GM21367 (cell line): ENCODE measurements at regions not wholly inside any gene's neighbourhood (a gene's known extent, or its start where the extent isn't known, plus 50 kb on each side); places are given as distances from the start of the nearest gene placed in this dataset.
"Not testable (repeated sequence)": the region's sequence is repeated elsewhere in the genome, so short reads cannot be mapped to it uniquely, and the experiment has no call there.

Source experiments
- ATAC-seq: cut with Tn5 transposase; IDR thresholded peaks from one replicate; pipeline ENCODE4 v1.9.1; 2021; ENCODE audit not compliant: unreplicated experiment

DNA sequence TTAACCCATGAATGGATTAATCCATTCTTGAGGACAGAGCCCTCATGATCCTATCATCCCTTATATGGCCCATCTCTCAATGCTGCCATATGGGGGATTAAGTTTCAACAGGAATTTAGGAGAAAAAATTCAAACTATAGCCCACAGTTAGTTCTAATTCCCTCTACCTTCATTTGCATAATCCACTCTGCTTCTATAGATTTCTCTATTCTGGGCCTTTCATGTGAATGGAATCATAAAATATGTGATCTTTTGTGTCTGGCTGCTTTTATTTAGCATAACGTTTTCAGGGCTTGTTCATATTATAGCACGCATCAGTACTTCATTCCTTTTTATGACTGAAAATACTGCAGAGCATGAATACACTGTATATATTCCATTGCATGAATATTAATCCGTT is 55.4 kb downstream of the CTSL start:
- ATAC-seq, result no peak

DNA sequence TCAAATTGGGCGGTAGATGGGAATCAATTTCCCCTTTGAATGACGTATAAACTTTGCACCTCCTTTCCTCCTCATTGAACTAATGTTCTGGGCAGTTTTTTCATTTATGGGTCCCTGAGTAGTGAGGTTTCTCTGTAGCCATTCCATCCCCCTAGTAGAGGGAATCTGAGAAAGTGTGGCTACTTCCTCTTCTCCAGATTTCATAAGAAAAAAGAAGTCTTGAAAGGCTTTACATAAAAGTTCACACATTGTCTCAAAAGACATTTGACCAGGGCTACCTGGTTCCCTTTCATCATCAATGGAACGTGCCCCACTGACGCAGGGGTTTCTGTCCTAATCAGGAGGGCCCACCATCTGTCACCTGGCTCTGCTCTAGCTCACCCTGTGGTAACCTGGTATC is 57.3 kb downstream of the CTSL start:
- ATAC-seq, result no peak

DNA sequence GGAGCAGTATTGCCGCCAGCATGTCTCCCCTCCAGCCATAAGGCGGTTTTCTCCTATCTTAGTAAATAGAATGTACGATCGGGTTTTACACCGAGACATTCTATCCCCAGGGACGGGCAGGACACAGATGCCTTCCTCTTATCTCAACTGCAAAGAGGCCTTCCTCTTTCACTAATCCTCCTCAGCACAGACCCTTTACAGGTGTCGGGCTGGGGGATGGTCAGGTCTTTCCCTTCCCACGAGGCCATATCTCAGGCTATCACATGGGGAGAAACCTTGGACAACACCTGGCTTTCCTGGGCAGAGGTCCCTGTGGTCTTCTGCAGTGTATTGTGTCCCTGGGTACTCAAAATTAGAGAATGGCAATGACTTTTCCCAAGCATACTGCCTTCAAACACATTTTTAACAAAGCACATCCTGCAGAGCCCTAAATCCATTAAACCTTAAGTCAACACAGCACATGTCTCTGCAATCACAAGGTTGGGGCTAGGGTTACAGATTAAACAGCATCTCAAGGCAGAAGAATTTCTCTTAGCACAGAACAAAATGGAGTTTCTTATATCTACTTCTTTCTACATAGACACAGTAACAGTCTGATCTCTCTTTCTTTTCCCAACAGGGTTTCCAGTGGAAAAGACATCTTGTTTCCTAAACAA is 59.5 kb downstream of the CTSL start:
- not testable (repeated sequence) for ATAC-seq

DNA sequence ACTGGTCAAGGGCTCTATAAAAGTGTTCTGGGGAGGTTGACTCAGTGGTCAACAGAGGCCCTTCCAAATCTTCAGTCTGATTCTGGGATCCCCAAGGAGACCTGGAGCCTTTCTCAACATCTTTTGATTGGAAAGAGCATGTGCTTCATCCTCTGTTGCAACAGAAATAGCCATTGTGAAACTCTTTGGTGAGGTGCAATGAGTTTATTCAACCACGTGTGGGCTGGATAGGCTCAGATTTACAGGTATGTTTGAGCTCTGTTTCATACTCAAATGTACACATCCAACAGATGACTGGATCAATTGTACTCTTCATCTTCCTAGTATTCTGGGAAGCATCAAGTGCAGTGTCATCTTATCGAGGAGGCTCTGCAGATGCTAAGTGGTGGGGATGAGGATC is 60.5 kb downstream of the CTSL start:
- ATAC-seq, result no peak

DNA sequence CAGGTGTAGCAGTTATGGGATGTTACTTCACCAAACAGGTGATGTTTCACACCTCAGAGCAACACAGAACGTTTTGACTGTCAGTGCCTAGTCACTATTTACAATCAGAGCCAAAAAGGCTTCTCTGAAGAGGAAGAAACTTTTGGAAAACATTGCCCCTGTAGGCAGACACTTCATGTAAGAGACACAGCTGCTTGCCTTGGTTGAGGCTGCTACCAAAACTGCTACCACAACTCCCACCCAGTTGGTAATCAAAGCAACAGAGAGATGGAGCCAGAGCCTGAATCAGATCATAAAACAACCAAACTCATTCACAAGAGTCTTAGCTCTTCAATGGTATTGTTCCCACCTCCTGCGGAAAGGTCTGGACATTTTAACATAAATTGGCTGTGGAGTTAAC is 61.0 kb downstream of the CTSL start:
- ATAC-seq, result no peak

DNA sequence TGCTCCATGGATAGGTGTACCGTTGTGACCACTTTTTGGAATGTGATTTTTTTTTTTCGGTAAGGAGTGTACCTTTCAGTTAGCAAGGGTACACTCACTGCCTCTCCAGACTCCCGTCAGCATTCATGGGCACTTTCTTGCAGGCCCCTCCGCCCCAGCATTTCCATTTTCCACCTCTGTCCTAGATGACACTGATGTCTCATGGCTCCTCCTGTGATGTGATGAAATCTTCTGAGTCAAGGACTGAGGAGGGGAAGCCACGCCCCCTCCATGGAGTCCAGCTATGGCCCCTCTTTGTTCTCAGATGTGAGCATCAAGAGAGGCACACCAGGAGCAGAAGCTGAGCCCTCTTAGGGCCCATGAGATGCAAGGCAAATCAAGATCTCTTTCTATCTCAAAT is 61.8 kb downstream of the CTSL start:
- ATAC-seq, result no peak

DNA sequence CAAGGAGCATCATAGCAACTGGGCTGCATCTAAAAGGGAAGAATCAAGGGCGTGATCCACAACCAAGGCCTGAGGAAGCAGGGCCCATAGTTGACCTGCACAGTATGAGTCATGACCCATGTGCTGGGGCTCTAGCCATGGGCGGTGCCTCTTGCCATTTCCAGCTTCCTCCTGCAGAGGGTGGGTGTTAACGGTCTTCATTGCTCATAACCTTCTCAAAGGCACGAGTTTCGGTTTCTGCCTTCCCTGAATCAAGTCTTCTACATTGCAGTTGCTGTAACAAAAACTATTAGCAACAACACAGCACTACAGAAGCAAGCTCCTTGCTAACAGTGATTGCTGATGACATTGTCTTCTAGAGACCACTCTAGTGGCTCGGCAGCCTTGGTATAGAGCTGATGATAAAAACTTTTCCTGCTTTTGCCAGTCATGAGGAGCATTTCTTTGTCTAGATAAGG is 66.9 kb downstream of the CTSL start:
- ATAC-seq, result peak; percentile 89

DNA sequence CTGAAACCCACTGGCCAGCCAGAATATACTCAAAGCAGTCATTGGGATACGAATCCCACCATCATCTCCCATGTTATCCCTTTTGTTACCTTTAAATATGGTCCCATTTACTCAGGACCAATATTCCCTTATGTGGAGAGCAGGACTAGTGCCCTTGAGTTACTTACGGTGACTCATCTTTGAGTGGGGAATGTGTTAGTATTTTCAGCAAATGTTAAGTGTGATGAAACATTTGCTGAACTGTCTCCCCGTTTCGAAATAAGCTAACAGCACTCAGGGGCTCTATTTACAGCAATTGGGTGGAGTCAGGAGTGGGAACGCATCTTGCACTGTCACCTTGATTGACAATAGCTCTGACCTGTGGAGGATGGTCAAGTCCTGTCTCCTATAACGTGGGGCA is 67.4 kb downstream of the CTSL start:
- no peak for ATAC-seq

DNA sequence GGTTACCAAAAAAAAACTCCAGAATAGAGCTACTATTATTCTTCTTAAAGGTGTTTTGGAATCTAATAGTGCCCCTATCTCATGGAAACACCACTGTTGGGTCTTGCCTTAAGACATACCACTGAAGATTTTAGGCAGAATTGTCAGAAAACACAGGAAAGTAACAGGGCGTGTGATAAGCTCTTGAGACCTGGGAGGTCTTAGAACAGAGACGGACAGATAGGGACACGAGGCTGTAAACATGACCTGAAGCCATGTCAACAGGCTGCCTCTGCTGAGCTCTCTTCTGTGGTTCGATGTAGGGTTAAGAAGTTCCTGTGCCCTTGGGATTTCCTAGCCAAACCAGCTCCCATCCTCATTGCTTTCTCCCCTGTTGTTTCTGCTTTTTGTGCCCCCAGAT is 69.3 kb downstream of the CTSL start:
- ATAC-seq, result no peak

DNA sequence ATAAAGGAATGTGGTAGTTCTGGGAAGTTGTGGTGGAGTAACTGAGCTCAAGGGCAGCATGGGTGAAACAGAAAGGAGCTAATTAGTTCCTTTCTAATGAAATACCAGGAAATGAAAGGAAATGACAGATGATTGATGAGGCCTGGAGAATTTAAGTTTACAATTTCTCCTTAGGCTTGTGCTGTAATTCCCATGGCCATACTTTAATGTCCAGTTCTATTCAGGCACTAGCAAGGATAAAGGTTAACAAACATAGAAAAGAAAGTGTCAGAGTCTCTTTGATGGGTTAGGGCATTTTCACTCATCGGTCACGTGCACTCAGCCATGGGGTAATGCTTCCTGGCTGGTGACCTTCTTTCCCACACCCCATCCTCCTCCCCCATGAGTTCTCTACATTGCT is 70.3 kb downstream of the CTSL start:
- no peak for ATAC-seq

DNA sequence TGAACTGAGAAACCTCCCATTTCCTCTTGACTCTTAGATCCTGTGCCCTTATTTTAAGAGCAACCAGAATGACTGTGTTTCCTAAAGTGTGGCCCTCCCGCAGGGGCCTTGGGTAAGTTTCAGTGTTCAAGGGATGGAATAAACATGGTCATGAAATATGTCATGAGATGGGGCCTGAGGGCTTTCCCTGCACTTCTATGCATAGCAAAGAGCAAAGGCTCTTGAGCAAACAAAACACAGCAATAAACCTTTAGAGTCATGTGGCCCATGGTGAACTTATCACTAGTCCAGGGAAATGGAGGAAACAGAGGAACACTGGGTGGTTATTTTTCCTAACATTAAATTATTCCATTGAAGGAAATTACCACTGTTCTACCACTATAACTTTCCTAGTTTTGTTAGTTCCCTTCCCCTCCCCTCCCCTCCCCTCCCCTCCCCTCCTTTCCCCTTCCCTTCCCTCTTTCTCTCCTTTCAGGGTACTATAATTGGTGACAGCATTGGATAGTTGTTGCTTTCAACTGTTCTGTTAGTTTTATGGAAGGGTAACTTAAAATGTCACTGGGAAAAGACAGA is 72.4 kb downstream of the CTSL start:
- no peak for ATAC-seq

DNA sequence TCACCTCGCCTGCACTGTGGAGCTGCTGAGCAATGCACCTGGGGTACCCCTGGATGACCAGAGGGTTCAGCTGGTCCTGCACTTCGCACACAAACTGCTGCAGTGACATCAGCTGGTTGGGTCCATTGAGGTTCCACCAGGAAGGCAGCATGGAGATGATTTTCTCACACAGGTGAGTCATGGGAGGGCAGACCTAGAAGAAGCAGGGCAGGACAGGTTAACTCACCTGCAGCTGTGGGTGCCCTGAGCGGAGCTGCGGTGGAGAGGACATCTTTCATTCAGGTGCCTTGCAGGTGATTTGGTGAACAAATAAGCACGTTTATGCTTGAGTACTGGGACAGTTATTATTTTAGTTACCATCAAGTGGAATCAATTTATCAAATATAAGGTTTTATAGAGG is 73.6 kb downstream of the CTSL start:
- no peak for ATAC-seq

DNA sequence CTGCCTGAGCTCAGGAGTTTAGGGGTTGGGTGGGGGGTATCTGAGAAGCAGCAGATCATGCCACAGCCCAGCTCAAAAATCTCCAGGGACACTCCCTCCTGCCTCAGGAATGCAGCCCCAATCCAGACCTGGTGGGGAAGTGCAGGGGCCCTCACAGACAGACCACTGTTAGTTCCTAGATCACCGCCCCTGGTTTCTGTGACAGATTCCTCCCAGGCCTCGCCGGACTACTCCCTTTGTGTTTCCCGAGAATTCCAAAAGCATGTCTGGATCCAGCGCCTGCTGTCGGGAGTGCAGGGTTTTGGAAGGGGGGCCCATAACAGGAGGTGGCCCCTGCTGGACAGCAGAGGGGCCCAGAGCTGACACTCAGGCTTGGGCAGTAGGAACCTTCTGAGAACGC is 74.5 kb downstream of the CTSL start:
- no peak for ATAC-seq

DNA sequence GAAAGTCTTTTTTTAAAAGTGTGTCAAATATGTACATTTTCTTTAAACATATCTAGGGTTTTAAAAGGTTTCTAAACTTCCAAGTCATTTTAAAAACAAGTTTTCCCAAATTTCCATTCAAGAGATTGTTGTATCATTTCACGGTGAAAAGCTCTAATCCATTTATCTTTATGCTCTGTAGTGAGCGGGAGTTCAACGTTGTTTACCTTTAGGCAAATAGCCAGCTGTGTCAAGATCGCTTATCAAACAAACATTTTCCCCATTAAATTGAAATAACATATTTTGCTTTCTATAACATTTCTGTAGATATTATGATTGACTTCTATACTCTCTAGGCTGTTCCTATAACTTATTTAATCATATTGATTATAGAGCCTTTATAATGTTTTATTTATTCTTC is 75.1 kb downstream of the CTSL start:
- no peak for ATAC-seq

DNA sequence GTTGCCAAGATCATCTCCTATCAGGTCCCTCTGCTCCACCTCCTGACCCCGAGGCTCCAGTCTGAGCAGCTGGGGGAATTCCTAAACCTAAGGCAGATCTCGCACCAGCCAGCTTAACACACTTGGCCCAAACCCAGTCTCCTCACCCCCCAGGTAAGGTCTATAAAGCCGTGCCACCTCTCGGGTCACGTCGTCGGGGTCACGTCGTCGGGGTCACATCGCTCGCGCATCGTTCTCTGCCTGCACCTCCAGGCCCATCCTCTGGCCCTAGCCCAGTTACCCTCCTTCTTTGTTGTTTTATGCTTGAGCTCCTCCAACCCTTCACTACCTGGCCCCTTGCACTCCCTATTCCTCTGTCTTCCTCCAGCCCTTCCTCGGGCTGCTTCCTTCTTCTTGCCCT is 77.2 kb downstream of the CTSL start:
- ATAC-seq, result no peak

DNA sequence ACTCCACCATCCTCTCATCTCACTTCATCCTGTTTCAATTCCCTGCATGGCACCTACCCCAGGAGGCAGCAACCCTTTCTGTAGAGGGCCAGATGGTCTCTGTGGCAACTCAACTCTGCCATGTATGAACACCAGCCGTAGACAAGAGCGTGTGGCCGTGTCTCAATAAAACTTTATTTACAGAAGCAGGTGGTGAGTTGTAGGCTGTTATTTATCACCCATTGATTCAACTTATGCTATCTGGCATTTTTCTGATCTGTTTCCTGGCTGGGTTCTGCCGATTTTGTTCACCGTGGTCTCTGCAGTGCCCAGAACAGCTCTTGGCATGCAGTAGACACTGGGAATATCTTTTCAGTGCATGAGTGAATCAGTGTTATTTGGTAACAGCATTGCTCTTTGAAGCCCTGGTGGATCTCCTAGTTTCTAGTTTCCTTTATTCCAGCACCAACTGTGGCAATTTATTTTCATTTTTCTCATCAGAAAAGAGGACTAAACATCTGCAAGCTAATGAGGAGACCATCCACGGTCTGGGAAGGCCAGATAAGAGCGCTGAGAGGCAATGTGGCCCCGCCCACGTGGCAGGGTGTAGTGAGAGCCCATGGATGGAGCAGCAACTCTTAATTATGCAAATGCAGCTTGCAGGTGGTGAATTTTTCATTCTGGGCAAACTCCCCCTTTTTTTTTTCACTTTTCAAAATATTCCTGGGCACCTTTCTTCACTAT is 77.9 kb downstream of the CTSL start:
- ATAC-seq, result no peak

DNA sequence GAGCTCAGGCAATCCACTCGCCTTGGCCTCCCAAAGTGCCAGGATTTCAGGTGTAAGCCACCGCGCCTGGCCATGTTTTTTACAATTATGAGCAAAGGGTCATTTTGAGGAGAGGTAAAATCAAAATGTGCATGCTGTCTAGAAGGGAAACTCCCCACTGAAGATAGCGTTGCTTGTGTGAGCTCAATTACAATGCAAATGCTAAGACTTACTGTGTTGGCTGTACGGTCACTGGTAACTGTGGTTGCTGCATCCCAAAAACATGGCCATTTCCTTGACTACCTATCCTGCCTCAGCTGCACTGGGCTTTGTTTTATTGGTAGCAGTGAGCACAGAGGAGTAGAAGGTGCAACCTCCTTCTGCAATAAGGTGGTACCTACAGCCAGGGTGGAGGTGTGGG is 77.4 kb upstream of the SPATA31E1 start:
- ATAC-seq, result no peak

DNA sequence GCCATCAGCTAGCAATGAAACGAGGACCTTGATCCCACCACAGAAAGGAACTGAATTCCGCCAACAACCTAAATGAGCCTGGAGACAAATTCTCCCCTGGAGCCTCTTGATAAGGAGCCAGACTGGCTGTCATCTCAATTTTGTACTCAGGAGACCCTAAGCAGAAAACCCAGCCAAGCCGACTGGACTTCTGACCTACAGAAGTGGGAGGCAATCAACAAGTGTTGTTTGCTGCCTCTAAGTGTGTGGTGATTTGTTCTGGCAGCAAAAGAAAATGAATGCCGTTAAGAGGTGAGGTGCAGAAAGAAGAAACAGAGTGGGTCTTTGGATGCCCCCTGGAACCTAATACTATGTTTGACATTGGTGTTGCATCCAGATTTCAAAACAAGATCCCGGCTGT is 72.7 kb upstream of the SPATA31E1 start:
- ATAC-seq, result no peak

DNA sequence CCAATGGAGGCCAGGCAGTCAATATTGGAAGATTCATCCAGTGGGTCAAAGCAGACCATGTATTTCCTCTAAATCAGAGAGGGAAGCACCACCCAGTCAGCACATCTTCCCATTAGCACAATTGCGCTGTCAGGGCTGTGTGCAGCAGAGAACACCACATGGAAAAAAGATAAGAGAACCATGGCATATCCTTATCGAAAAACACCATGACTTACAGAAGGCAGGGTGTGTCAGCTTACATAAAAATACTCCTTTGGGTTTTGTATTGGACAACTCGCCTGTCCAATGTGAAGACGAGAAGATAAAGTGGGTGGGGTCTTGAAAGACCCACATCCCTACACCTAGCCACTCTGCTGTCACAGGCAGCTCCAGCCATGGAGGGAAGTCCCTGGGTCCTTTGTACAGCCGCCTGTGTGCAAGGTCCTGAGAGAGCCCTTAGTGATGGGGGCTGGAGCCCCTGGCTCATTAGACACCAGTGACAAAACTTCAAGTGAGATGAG is 71.9 kb upstream of the SPATA31E1 start:
- no peak for ATAC-seq

DNA sequence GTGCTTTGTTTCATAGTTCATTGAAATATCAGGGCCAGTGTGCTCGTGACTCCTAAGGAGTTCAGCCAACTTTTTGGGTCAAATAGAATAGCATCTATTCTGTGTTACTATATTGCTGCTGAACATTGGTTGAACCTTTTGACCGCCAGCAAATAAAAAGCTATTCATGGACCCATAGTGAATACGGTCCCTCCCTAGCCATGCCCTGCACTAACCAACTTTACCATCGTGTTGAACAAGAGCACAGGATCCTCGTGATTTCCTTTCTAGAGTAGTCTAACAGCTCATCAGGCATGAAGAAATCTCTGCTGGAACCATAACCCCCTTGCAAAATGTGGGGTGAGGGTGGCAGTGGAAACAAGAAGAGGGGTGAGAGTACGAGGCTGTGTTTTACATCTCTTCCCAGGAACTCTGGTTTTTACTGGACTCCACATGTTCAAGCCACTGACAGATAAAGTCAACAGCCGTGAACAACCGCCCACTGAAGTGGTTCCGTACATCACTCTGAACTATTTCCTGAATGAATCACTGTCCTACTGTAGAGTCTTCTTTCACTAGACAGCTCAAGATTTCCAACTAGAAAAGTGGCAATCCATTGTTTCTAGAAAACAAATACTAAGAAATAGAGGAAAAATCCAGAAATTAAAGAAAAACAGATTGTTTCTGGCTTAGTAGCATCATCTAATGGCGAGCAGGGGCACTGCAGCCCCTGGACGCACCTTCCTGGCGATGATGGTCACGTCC is 70.1 kb upstream of the SPATA31E1 start:
- ATAC-seq, result no peak

DNA sequence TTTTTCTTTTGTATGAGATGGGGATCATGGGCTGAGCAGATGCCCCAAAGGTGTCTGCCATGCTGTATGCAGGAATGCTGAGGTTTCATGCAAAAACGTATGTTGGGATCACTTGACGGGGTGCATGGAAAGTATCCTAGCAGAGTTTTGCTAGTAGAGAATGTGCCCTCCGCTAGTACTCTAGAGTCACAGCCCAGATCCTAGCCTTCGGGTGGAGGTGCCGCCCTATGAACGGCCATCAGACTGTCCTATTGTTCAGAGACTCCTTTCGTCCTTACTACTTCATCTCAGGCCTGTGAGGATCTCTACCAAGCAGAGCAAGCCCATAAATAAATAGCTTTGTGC is 69.6 kb upstream of the SPATA31E1 start:
- no peak for ATAC-seq

DNA sequence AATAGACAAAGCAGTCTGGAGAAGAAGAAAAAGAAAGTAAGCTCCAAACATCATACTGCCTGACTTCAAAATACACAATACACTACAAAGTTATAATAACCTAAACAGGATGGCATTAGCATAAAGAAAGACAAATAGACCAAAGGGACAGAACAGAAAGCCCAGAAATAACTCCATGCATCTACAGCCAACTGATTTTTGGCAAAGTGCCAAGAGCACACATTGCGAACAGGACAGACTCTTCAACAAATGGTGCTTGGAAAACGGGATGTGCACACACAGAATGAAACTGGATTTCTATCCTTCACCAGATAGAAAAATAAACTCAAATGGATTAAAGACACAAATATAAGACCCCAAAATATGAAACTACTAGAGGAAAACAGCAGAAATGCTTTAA is 66.6 kb upstream of the SPATA31E1 start:
- ATAC-seq, result no peak
